Immature natural killer cell (primary cell): ENCODE measurements at regions not wholly inside any gene's neighbourhood (a gene's known extent, or its start where the extent isn't known, plus 50 kb on each side); places are given as distances from the start of the nearest gene placed in this dataset.

ENCODE experiments used
- DNase-seq, 3 donors: peaks; one replicate each; pipeline ENCODE4 v3.0.0; 2022; ENCODE audit warnings: mixed read lengths in 1 of 3
- H3K27ac Mint-ChIP-seq, 6 donors: one replicate each; pipeline ENCODE4 v1.8.0; 2020; ENCODE audit warnings: mixed read lengths in 6 of 6, mild to moderate bottlenecking in 5 of 6, inconsistent platforms in 4 of 6, moderate library complexity in 3 of 6
- H3K27me3 Mint-ChIP-seq, 3 donors: one replicate each; pipeline ENCODE4 v1.8.0; 2020 to 2021; ENCODE audit warnings: low read depth in 3 of 3, mild to moderate bottlenecking in 3 of 3, mixed read lengths in 3 of 3, moderate library complexity in 3 of 3, inconsistent platforms in 1 of 3
- H3K36me3 Mint-ChIP-seq, 3 donors: one replicate each; pipeline ENCODE4 v1.8.0; 2020; ENCODE audit warnings: mixed read lengths in 3 of 3, inconsistent platforms in 2 of 3, mild to moderate bottlenecking in 2 of 3
- H3K4me1 Mint-ChIP-seq, 2 donors: one replicate each; pipeline ENCODE4 v1.8.0; 2020; ENCODE audit warnings: inconsistent platforms in 2 of 2, mild to moderate bottlenecking in 2 of 2, mixed read lengths in 2 of 2, moderate library complexity in 1 of 2
- H3K4me3 Mint-ChIP-seq, 5 donors: one replicate each; pipeline ENCODE4 v1.8.0; 2020; ENCODE audit warnings: mild to moderate bottlenecking in 5 of 5, mixed read lengths in 5 of 5, inconsistent platforms in 3 of 5, moderate library complexity in 3 of 5
- H3K9me3 Mint-ChIP-seq, 6 donors: one replicate each; pipeline ENCODE4 v1.8.0; 2020; ENCODE audit warnings: mild to moderate bottlenecking in 6 of 6, mixed read lengths in 6 of 6, inconsistent platforms in 4 of 6, moderate library complexity in 3 of 6

DNA sequence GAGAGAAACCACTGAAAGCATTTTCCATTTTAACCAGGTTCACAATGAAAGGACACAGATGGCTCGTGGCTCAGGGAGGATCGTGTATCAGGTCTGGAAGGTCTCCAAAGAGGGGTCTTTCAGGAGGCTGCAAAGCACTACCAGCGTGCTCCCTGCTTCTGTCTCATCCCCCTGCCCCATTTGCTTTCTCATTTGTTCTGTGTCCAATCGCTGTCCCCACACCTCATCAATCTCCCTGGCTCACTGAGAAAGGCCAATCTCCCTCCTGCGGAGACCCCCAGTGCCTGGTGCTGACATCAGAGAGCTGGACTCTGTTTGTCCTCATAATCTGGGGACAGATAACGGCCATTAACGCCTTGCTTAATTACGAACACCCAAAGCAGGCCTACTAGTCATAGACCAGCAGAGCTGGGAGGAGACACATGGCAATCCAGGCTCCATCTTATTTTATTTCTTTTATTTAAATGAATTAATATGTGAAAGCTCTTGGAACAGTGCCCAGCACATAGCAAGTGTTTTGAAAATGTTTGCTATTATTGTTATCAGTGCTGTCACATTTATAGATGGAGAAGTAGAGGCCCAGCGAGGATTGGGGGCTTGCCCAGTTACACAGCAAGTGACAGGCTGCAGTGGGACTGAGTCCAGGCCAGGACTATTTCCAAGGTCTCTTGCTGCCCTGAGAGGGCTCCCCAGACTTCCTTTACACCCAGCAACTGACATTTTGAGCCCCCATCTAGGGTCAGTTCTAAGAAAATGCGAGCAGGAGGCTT is 341.0 kb upstream of the USP24 start:
- no peak for DNase-seq
- Mint-ChIP-seq H3K27me3 (peaks cover 0 to 3% (median 0%) of the 10 kb centered on the region in 3 donors), H3K4me1 (peaks cover 0 to 6% of the 10 kb centered on the region in 2 donors), H3K4me3 (no peak overlapping the region), H3K9me3 (no peaks in the 10 kb centered on the region), H3K27ac (no peak overlapping the region), H3K36me3 (no peaks in the 10 kb centered on the region)

DNA sequence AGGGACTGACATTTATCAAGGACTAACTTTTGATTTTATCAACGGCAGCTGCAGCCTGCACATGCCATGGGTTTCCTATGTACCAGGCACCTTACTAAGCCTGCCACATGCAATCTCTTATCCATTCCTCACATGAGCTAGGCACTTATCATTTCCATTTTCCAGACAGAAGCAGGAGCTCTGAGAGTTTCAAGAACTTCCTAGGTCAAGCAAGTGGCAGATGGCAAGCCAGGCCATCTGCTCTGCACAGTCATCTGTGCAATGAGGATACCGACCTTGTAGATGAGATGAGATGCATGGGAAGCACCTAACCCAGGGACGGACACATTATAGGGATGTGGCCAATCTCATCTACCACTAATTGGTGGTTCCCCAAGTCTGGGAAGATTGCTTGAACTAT is 339.4 kb upstream of the USP24 start:
- H3K9me3 Mint-ChIP-seq, result no peaks in the 10 kb centered on the region
- H3K36me3 Mint-ChIP-seq, result no peaks in the 10 kb centered on the region
- H3K4me3 Mint-ChIP-seq, result no peak overlapping the region
- no peak for DNase-seq
- H3K27ac Mint-ChIP-seq, result no peak overlapping the region
- peaks cover 0 to 3% (median 0%) of the 10 kb centered on the region in 3 donors for H3K27me3 Mint-ChIP-seq
- H3K4me1 Mint-ChIP-seq, result peaks cover 0 to 6% of the 10 kb centered on the region in 2 donors

DNA sequence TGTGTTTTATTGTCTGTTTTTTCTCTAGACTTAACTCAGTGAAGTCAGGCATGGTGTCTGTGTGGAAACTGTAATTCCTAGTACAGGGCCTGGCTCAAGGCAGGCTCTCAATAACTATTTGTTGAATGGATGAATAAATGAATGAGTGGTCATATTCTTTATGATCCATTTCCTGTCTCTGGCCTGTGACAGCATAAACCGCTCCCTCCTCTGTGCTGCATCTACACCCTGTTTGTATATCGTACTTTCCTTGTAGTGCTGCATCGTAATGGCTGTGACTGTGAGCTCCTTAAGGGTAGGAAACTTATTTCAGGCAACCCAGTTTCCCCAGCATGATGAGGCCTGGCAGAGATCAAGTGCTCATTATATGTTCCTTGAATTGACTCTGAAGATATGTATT is 337.5 kb upstream of the USP24 start:
- peaks cover 0 to 3% (median 2%) of the 10 kb centered on the region in 3 donors for H3K27me3 Mint-ChIP-seq
- no peaks in the 10 kb centered on the region for H3K9me3 Mint-ChIP-seq
- no peak overlapping the region for H3K27ac Mint-ChIP-seq
- H3K4me3 Mint-ChIP-seq, result no peak overlapping the region
- no peak for DNase-seq
- H3K36me3 Mint-ChIP-seq, result no peaks in the 10 kb centered on the region
- H3K4me1 Mint-ChIP-seq, result no peaks in the 10 kb centered on the region

DNA sequence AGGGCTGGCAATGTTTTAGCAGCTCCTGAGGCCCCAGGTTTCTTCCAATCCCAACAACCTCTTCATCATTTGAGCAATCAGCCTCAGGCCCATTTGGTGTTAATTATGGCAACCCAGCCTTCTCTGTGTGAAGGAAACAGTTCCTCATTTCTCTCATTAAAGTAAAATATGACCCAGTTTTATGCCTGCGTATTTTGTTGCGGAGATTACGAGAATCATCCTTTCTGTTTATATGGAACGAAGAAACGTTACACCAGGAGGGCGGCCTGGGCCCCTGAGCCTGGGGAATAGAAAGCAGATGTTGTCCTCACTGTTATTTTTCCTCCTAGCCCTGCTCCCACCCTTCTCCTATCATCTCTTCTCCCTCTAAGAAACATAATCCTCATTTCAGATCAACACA is 332.2 kb upstream of the USP24 start:
- no peaks in the 10 kb centered on the region for H3K9me3 Mint-ChIP-seq
- H3K27me3 Mint-ChIP-seq, result peaks cover 0 to 2% (median 2%) of the 10 kb centered on the region in 3 donors
- H3K4me3 Mint-ChIP-seq, result no peak overlapping the region
- DNase-seq, result no peak
- H3K36me3 Mint-ChIP-seq, result no peaks in the 10 kb centered on the region
- no peaks in the 10 kb centered on the region for H3K4me1 Mint-ChIP-seq
- H3K27ac Mint-ChIP-seq, result no peak overlapping the region

DNA sequence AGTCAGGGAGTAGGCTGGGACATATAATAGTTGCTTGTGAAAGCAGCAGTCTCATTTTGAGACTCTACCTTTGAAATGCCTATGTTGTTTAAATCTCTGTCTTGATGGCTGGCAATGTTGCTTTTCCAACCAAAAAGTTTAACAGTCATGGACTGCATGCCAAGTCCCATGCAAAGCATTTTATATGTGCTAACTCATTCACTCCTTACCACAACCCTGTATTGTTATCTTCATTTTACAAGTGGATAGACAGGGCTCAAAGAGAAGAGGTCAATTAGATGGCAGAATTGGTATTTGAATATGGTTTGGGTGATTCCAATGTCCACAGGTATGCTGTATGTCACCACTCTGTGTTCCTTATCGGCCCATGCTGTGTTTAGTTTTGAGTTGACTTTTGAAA is 331.4 kb upstream of the USP24 start:
- Mint-ChIP-seq H3K4me3 (no peak overlapping the region), H3K27ac (no peak overlapping the region), H3K9me3 (no peaks in the 10 kb centered on the region), H3K4me1 (no peaks in the 10 kb centered on the region), H3K36me3 (no peaks in the 10 kb centered on the region), H3K27me3 (peaks cover 0 to 2% (median 2%) of the 10 kb centered on the region in 3 donors)
- no peak for DNase-seq

DNA sequence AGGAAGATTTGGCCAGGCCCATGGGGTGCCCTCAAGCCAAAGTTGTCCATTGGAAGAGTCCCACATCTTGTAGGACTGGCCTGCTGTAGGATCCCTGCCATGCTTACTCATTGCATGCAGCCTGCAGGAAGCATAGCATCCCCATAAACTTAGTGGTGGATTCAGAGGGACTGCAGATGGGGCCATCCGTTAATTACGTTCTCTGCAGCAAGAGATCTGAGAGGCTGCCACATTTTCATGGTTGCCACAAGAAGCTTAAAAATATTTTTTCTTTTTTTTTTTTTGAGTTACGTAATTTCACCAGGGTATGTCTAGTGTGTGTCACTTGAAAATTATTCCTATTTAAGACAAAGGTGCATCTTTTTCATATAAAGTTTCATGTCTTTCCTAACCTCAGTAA is 329.7 kb upstream of the USP24 start:
- H3K4me1 Mint-ChIP-seq, result no peaks in the 10 kb centered on the region
- no peak overlapping the region for H3K27ac Mint-ChIP-seq
- H3K4me3 Mint-ChIP-seq, result no peak overlapping the region
- DNase-seq, result no peak
- H3K36me3 Mint-ChIP-seq, result no peaks in the 10 kb centered on the region
- H3K27me3 Mint-ChIP-seq, result peaks cover 0 to 2% (median 2%) of the 10 kb centered on the region in 3 donors
- no peaks in the 10 kb centered on the region for H3K9me3 Mint-ChIP-seq

DNA sequence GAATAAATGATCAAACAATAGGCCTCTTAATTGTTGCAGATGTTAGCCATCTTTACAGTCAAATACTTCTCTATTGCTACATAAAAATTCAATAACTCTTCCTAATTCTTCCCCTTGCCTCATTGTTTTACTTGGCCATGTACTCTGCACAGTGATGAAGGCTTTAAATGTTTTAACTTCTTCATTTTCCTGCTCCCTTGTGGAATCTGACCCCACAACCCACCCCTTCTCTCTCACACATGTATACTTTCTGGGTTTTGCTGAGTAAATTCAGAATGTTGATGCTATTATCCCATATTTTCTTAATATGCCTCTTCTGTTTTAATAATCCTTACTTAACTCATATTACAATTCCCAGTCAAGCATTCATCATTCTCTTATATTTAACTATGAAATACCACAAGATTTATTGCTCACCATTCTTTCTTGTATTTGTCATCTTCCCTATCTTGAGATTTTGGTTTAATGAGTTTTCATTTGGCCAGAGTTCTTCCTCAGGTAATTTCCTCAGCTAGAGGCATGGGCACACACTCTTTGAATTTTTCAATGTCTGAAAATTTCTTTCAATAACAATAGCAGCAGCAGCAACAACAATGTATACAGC is 327.8 kb upstream of the USP24 start:
- Mint-ChIP-seq H3K9me3 (no peaks in the 10 kb centered on the region), H3K4me1 (peaks cover 1 to 3% of the 10 kb centered on the region in 2 donors), H3K27me3 (peaks cover 0 to 2% (median 0%) of the 10 kb centered on the region in 3 donors), H3K36me3 (no peaks in the 10 kb centered on the region), H3K27ac (no peak overlapping the region), H3K4me3 (no peak overlapping the region)
- DNase-seq, result no peak

DNA sequence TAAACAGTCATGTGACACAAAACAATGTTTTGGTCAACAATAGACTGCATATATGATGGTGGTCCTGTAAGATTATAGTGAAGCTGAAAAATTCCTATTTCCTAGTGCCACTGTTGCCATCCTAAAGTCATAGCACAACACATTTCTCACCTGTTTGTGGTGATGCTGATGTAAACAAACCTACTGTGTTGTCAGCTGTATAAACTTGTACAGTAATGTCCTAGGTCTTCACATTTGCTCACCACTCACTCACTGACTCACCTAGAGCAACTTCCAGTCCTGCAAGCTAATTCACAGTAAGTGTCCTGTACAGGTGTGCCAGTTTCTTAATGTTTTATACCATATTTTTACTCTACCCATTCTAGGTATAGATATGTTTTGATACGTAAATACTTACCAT is 326.1 kb upstream of the USP24 start:
- no peak overlapping the region for H3K27ac Mint-ChIP-seq
- peaks cover 0 to 2% (median 0%) of the 10 kb centered on the region in 3 donors for H3K27me3 Mint-ChIP-seq
- H3K36me3 Mint-ChIP-seq, result no peaks in the 10 kb centered on the region
- peaks cover 18 to 20% of the 10 kb centered on the region in 2 donors for H3K4me1 Mint-ChIP-seq
- DNase-seq, result no peak
- no peaks in the 10 kb centered on the region for H3K9me3 Mint-ChIP-seq
- no peak overlapping the region for H3K4me3 Mint-ChIP-seq

DNA sequence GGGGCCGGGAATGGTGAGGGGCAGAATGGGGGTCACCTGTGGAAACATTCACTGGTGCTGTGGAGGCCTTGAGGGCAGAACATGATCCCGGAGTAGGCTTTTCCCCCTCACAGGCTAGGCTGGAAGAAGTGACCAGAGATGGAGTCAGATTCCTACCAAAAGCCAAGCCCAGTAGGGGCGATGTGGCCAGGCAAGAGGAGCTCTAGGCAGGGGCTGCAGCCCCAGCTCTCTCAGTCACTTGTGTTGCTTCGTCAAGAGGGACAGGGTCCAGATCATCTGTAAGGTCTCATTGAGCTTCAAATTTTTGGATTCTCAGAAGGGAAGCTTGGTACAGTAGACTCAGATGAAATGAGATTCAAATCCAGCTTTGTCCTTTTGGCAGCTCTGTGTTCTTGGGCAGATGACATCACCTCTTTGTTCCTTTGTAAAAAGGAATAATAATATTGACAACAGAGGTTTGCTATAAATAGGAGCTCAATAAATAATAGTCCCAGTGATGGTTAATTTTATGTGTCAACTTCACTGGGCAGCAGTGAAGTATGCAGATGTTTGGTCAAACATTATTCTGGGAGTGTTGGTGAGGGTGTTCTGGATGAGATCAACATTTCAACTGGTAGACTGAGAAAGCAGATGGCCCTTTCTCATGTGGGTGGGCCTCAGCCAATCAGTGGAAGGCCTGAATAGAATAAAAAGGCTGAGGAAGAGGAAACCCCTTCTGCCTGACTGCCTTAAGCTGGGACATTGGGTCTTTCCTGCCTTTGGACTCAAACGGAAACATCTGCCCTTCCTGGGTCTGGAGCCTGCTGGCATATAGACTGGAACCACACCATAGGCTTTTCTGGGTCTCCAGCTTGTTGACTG is 324.7 kb upstream of the USP24 start:
- Mint-ChIP-seq H3K27ac (no peak overlapping the region), H3K4me1 (peaks cover 33 to 34% of the 10 kb centered on the region in 2 donors), H3K27me3 (peaks cover 0 to 4% (median 0%) of the 10 kb centered on the region in 3 donors), H3K36me3 (no peaks in the 10 kb centered on the region), H3K4me3 (no peak overlapping the region), H3K9me3 (no peaks in the 10 kb centered on the region)
- DNase-seq, result no peak

DNA sequence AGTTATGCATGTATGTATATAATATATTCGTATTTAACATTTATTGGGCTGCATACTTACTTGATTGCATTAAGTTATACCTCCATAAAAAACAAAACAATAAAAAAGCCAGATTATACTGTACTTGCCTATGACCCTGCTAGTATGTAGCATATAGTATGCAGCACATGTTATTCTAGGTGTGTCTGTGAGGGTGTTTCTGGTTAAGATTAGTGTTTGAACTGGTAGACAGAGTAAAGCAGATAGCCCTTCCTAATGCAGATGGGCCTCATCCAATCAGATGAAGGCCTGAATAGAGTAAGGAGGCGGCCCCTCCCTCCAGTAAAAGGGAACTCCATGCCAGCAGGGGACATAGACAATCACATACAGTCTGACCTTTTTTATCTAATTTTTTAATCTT is 323.3 kb upstream of the USP24 start:
- Mint-ChIP-seq H3K36me3 (no peaks in the 10 kb centered on the region), H3K4me1 (peaks cover 40 to 48% of the 10 kb centered on the region in 2 donors), H3K9me3 (no peaks in the 10 kb centered on the region), H3K27ac (no peak overlapping the region), H3K27me3 (peaks cover 0 to 2% (median 0%) of the 10 kb centered on the region in 3 donors), H3K4me3 (no peak overlapping the region)
- DNase-seq, result no peak

DNA sequence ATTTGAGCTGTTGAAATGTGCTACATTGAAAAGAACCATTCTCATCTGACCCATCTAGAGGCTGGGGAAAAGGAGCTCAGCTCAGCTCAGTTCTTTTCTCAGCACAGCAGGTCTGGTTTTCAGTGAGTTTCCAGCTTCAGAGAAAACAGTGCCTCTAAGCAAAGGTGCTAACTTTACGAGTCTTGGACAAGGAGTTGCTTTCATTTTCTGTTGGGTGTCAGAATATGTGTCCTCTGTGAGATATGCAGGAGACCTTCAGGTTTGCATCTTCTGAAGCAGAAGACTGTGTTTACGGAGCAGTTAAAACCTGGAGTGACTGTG is 321.3 kb upstream of the USP24 start:
- H3K27me3 Mint-ChIP-seq, result peaks cover 0 to 2% (median 0%) of the 10 kb centered on the region in 3 donors
- no peaks in the 10 kb centered on the region for H3K36me3 Mint-ChIP-seq
- DNase-seq, result peak; percentile 25 to 39 (median 31)
- peak overlapping the region; percentile 64 to 81 (median 69) for H3K4me3 Mint-ChIP-seq
- H3K27ac Mint-ChIP-seq, result peak overlapping the region; percentile 87 to 95 (median 92)
- no peaks in the 10 kb centered on the region for H3K9me3 Mint-ChIP-seq
- peaks cover 40 to 48% of the 10 kb centered on the region in 2 donors for H3K4me1 Mint-ChIP-seq

DNA sequence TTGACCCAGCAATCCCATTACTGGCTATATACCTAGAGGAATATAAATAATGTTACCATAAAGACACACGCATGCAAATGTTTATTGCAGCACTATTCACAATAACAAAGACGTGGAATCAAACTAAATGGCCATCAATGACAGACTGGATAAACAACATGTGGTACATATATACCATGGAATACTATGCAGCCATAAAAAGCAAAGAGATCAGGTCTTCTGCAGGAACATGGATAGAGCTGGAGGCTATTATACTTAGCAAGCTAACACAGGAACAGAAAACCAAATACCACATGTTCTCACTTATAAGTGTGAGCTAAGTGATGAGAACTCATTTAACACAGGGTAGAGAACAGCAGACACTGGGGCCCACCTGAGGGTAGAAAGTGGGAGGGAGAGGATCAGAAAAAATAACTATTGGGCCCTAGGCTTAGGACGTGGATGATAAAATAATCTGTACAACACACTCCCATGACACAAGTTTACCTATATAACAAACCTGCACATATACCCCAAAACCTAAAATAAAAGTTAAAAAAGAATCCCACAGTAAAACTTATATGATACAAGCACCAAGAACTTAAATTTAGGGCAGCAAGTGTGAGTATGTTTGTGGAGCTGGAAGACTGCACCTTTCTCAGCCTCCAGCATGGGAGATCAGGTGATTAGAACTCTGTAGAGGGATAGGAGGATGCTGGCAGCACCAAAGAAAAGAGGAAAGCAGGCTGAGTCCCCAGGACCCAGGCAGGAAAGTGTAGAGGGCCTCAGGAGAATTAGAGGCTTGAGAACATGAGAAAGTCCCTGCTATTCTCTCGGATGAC is 320.8 kb upstream of the USP24 start:
- Mint-ChIP-seq H3K9me3 (no peaks in the 10 kb centered on the region), H3K27me3 (peaks cover 0 to 2% (median 0%) of the 10 kb centered on the region in 3 donors), H3K27ac (peak overlapping the region; percentile 87 to 95 (median 92)), H3K4me3 (peak overlapping the region; percentile 64 to 81 (median 69)), H3K4me1 (peaks cover 40 to 48% of the 10 kb centered on the region in 2 donors), H3K36me3 (no peaks in the 10 kb centered on the region)
- peak in 2 of 3 donors; percentile 22 for DNase-seq

DNA sequence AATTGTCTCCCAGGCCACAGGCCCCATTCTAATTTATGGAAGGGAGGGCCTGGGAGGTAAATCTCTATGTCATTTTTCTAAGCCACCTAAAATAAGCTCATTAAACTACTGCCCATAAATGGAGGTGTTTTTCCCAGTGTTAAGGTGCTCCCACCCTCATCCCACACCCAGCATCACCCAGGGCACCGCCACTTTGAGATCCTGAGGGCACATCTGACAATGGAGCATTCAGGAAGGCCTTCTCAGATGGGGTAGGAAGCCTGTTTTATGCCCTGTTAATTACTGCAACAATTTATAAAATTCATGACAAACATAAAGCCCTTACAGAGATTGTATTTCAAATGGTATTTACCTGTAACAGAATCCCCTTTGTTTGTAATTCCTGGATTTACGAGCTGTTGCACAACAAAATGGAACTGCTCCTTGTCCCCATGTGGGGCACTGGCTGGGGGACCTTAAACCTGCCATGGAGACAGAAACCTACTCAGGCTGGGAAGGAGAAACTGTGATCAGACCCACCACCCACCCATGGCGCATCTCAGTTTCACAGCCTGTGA is 319.5 kb upstream of the USP24 start:
- Mint-ChIP-seq H3K4me3 (no peak overlapping the region), H3K9me3 (no peaks in the 10 kb centered on the region), H3K36me3 (no peaks in the 10 kb centered on the region), H3K27me3 (peaks cover 0 to 2% (median 2%) of the 10 kb centered on the region in 3 donors), H3K27ac (peak overlapping the region in 3 of 6 donors; percentile 19 to 91 (median 54)), H3K4me1 (peaks cover 43 to 52% of the 10 kb centered on the region in 2 donors)
- no peak for DNase-seq
